Endothelial cell (in vitro differentiated cells): ENCODE measurements at regions not wholly inside any gene's neighbourhood (a gene's known extent, or its start where the extent isn't known, plus 50 kb on each side); places are given as distances from the start of the nearest gene placed in this dataset.

Source experiments
- DNase-seq: peaks from one replicate; pipeline ENCODE4 v3.0.0; 2021; ENCODE audit warnings: low spot score
- H3K27ac Mint-ChIP-seq: one replicate; pipeline ENCODE4 v1.8.0; 2021; ENCODE audit warnings: mixed read lengths, inconsistent platforms; ENCODE audit not compliant: unreplicated experiment
- H3K27me3 Mint-ChIP-seq: one replicate; pipeline ENCODE4 v1.8.0; 2021; ENCODE audit warnings: mild to moderate bottlenecking, moderate library complexity, mixed read lengths, inconsistent platforms; ENCODE audit not compliant: unreplicated experiment
- H3K36me3 Mint-ChIP-seq: one replicate; pipeline ENCODE4 v1.8.0; 2021; ENCODE audit warnings: mild to moderate bottlenecking, low read depth, mixed read lengths, inconsistent platforms; ENCODE audit not compliant: unreplicated experiment
- H3K4me1 Mint-ChIP-seq: one replicate; pipeline ENCODE4 v1.8.0; 2021; ENCODE audit warnings: mild to moderate bottlenecking, mixed read lengths, inconsistent platforms; ENCODE audit not compliant: unreplicated experiment
- H3K4me3 Mint-ChIP-seq: one replicate; pipeline ENCODE4 v1.8.0; 2021; ENCODE audit warnings: mild to moderate bottlenecking, mixed read lengths, inconsistent platforms; ENCODE audit not compliant: unreplicated experiment
- H3K9me3 Mint-ChIP-seq: one replicate; pipeline ENCODE4 v1.8.0; 2021; ENCODE audit warnings: mixed read lengths, inconsistent platforms; ENCODE audit not compliant: unreplicated experiment
- TF ChIP-seq, protein P1 (sequence below): fragments of 200-600 bp; sonication (generic); IDR thresholded peaks from one replicate; pipeline ENCODE4 v1.5.0; 2021; ENCODE audit warnings: antibody characterized with exemption; ENCODE audit not compliant: unreplicated experiment

DNA sequence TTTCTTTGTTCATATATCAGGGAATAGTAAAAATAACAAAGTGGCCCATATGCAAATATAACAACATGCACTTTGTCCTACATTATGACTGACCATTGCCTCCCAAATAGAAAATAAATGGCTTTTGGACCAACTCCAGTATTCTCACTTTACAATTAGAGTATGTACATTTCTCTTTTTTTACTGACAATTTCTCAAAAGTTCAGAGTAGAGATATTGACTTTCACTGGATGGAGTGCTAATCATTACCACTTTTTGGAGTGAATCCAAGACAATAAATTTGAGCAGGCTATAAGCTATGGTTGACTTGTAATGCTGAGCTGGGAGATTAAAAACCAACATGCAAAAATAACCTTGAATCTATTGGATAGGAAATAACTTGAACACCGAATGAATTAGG is 987.4 kb downstream of the SUCLG1 start:
- no peak for DNase-seq
- Mint-ChIP-seq H3K4me3 (no peak overlapping the region), H3K4me1 (no peaks in the 10 kb centered on the region), H3K36me3 (no peaks in the 10 kb centered on the region), H3K27me3 (no peaks in the 10 kb centered on the region), H3K27ac (peak overlapping the region; percentile 16), H3K9me3 (no peaks in the 10 kb centered on the region)
- TF ChIP-seq, protein P1, sequence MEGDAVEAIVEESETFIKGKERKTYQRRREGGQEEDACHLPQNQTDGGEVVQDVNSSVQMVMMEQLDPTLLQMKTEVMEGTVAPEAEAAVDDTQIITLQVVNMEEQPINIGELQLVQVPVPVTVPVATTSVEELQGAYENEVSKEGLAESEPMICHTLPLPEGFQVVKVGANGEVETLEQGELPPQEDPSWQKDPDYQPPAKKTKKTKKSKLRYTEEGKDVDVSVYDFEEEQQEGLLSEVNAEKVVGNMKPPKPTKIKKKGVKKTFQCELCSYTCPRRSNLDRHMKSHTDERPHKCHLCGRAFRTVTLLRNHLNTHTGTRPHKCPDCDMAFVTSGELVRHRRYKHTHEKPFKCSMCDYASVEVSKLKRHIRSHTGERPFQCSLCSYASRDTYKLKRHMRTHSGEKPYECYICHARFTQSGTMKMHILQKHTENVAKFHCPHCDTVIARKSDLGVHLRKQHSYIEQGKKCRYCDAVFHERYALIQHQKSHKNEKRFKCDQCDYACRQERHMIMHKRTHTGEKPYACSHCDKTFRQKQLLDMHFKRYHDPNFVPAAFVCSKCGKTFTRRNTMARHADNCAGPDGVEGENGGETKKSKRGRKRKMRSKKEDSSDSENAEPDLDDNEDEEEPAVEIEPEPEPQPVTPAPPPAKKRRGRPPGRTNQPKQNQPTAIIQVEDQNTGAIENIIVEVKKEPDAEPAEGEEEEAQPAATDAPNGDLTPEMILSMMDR: no peak

DNA sequence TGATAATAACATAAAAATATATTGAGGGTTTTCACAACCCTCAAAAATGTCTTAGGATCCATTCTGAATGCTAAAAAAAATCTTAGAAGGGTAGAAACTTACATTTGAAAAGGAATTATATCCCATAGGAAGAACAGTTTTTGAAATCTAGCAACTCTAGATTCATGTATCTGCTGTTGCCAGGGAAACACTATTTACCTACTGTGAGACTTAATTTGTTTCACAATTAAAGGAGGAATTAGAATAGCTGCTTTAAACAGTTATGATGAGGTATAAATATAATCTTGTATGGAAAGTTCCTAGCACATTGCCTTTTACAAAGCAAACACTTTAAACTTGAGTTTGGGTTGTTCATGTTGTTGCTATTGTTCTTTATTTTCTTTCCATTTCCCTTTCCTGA is 988.2 kb downstream of the SUCLG1 start:
- Mint-ChIP-seq H3K9me3 (no peaks in the 10 kb centered on the region), H3K36me3 (no peaks in the 10 kb centered on the region), H3K27me3 (no peaks in the 10 kb centered on the region), H3K4me3 (no peak overlapping the region), H3K27ac (peak overlapping the region; percentile 16), H3K4me1 (no peaks in the 10 kb centered on the region)
- TF ChIP-seq, protein P1: no peak
- no peak for DNase-seq

DNA sequence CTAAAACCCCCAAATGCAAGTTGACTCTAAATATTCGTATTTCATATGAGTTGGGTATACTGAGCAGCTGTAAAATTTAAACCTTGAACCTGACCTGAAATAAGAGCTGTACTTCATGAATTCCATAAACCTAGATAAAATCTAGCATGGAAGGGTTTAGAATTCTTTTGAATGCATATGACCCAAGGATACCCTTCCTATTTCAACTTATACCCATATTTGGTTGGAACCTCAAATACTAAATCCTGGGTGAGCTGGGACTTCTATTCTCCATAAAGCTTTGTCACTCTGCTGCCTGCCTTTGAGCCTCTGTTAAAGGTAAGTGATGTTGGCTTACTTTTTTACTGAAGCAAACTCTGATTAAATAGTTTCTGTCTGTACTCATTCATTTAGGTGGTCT is 994.6 kb downstream of the SUCLG1 start:
- TF ChIP-seq, protein P1: no peak
- no peak overlapping the region for H3K27ac Mint-ChIP-seq
- H3K4me1 Mint-ChIP-seq: no peaks in the 10 kb centered on the region
- H3K36me3 Mint-ChIP-seq: no peaks in the 10 kb centered on the region
- DNase-seq: no peak
- no peaks in the 10 kb centered on the region for H3K9me3 Mint-ChIP-seq
- no peaks in the 10 kb centered on the region for H3K27me3 Mint-ChIP-seq
- H3K4me3 Mint-ChIP-seq: no peak overlapping the region

DNA sequence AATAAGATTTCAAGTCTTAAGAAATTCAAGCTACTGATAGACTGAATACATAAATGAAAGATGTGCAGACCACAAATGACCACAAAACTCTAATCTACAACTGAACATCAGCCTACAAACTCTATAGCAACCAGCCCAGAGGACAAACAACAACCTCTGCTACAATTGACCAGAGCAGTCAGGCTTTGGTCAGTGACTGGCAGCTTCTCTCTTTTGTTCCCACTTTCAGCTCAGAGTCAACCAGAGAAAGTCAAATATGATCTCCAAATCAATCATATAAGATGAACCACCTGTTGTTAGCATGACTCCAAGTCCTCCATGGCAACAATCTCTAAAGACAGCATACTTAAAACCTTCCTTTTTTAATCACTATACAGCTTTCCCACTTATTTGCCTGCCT is 996.2 kb downstream of the SUCLG1 start:
- H3K27me3 Mint-ChIP-seq: no peaks in the 10 kb centered on the region
- TF ChIP-seq, protein P1: no peak
- no peak overlapping the region for H3K27ac Mint-ChIP-seq
- no peaks in the 10 kb centered on the region for H3K4me1 Mint-ChIP-seq
- no peaks in the 10 kb centered on the region for H3K36me3 Mint-ChIP-seq
- no peak overlapping the region for H3K4me3 Mint-ChIP-seq
- no peak for DNase-seq
- H3K9me3 Mint-ChIP-seq: no peaks in the 10 kb centered on the region

DNA sequence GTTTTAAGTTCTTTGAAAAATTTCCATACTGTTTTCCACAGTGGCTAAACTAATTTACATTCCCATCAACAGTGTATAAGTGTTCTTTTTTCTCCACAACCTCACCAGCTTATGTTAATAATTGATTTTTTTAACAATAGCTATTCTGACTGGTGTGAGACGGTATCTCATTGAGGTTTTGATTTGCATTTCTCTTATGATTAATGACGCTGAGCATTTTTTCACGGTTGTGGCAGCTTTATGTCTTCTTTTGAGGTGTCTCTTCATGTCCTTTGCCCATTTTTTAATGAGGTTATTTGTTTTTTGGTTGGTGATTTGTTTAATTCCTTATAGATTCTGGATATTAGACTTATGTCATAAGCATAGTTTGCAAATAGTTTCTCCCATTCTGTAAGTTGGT is 997.9 kb downstream of the SUCLG1 start:
- TF ChIP-seq, protein P1: no peak
- no peaks in the 10 kb centered on the region for H3K4me1 Mint-ChIP-seq
- DNase-seq: no peak
- H3K27ac Mint-ChIP-seq: no peak overlapping the region
- H3K27me3 Mint-ChIP-seq: no peaks in the 10 kb centered on the region
- H3K4me3 Mint-ChIP-seq: no peak overlapping the region
- H3K36me3 Mint-ChIP-seq: no peaks in the 10 kb centered on the region
- no peaks in the 10 kb centered on the region for H3K9me3 Mint-ChIP-seq
